ENCODE measurements at regions not wholly inside any gene's neighbourhood (a gene's known extent, or its start where the extent isn't known, plus 50 kb on each side); places are given as distances from the start of the nearest gene placed in this dataset.

DNA sequence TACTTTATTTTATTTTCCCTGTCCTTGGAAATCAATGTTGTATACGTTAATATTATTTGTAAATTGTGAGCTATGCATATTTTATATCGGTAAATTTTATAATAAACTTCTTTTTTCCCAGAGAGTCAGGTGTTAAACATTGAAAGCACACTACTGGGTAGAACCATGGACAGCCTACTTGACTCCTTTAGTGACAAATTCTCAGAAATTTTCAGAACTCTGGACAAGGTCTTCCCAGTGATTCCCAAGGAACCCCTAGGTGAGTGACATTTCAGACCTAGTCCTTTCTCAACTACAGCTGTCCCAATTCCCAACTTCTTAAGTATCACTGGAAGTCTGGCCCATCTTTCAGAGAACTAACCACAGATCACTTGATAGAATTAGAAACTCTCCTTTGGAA is 107.2 kb downstream of the RCN1 start:
- H3K27ac ChIP-seq = no peak overlapping the region
- no peaks in the 10 kb centered on the region for H3K27me3 ChIP-seq
- TF ChIP-seq POLR2A (IDR thresholded peaks at IDR 0.05) = no peak
- TF ChIP-seq CTCF (IDR thresholded peaks at IDR 0.05) = no peak
- no peak for DNase-seq
- no peaks in the 10 kb centered on the region for H3K9me3 ChIP-seq
- no peak overlapping the region for H3K4me3 ChIP-seq (replicated peaks in 1 of 3)
- intact Hi-C loops (cut with DNase I) = no loop called here
- 83 to 86% methylated on average over 2 of the region's 2 CpGs for WGBS, 2 donors
- no peaks in the 10 kb centered on the region for H3K36me3 ChIP-seq
- H3K4me1 ChIP-seq = no peaks in the 10 kb centered on the region

- H3K27ac ChIP-seq = no peak overlapping the region
- WGBS, 2 donors = 75% methylated on average over 19 of the region's 19 CpGs
- no peaks in the 10 kb centered on the region for H3K27me3 ChIP-seq
- intact Hi-C loops (cut with DNase I) = no loop called here
- H3K4me1 ChIP-seq = no peaks in the 10 kb centered on the region
- no peaks in the 10 kb centered on the region for H3K9me3 ChIP-seq
- TF ChIP-seq POLR2A (IDR thresholded peaks at IDR 0.05) = no peak
- no peak for TF ChIP-seq CTCF (IDR thresholded peaks at IDR 0.05)
- no peak overlapping the region for H3K4me3 ChIP-seq (replicated peaks in 1 of 3)
- H3K36me3 ChIP-seq = no peaks in the 10 kb centered on the region
- DNase-seq = no peak
These were observed 109.4 kb downstream of the RCN1 start for GRCh38 chr11:32200136-32200847.

GRCh38 chr11:32204751-32205150 is 113.9 kb downstream of the RCN1 start:
- Histone ChIP-seq H3K36me3 (no peaks in the 10 kb centered on the region), H3K27me3 (no peaks in the 10 kb centered on the region), H3K4me1 (no peaks in the 10 kb centered on the region), H3K9me3 (no peaks in the 10 kb centered on the region), H3K27ac (no peak overlapping the region), H3K4me3 (replicated peaks in 1 of 3) (no peak overlapping the region)
- WGBS, 2 donors = 90 to 92% methylated on average over 4 to 5 of the region's 5 CpGs
- no peak for DNase-seq
- intact Hi-C loops (cut with DNase I) = no loop called here
- TF ChIP-seq CTCF (IDR thresholded peaks at IDR 0.05) = no peak
- no peak for TF ChIP-seq POLR2A (IDR thresholded peaks at IDR 0.05)

DNA sequence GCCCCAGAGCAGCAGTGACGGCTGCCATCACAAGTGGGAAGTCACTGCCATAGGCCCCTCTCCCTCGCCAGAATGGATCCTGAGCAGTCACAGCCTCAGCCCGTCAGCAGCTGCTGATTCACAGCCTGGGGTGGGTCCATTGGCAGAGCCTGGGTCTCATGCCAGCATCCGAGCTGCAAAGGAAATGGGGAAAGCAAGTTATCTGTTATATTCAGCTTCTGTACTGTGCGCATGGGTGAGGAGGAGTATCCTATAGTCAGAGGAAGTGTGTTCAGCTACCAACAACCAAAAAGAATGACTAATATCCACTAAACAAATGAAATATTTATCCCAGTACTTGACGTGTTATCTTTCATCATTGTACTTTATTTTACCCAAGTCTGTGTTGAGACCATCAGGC is 119.7 kb downstream of the RCN1 start:
- Histone ChIP-seq H3K27ac (no peak overlapping the region), H3K9me3 (no peaks in the 10 kb centered on the region), H3K36me3 (no peaks in the 10 kb centered on the region), H3K4me3 (replicated peaks in 1 of 3) (no peak overlapping the region), H3K4me1 (no peaks in the 10 kb centered on the region), H3K27me3 (no peaks in the 10 kb centered on the region)
- intact Hi-C loops (cut with DNase I) = no loop called here
- 63 to 66% methylated on average over 3 to 4 of the region's 6 CpGs for WGBS, 2 donors
- TF ChIP-seq CTCF (IDR thresholded peaks at IDR 0.05) = no peak
- no peak for DNase-seq

GRCh38 chr11:32213223-32213622 is 122.3 kb downstream of the RCN1 start:
- H3K36me3 ChIP-seq = no peaks in the 10 kb centered on the region
- no peak for TF ChIP-seq CTCF (IDR thresholded peaks at IDR 0.05)
- TF ChIP-seq POLR2A (IDR thresholded peaks at IDR 0.05) = no peak
- H3K4me1 ChIP-seq = no peaks in the 10 kb centered on the region
- no peaks in the 10 kb centered on the region for H3K9me3 ChIP-seq
- 17 to 18% methylated on average over 5 of the region's 5 CpGs for WGBS, 2 donors
- H3K27me3 ChIP-seq = no peaks in the 10 kb centered on the region
- H3K27ac ChIP-seq = no peak overlapping the region
- H3K4me3 ChIP-seq (replicated peaks in 1 of 3) = no peak overlapping the region
- peak; percentile 67 to 82 for DNase-seq
- intact Hi-C loops (cut with DNase I) = no loop called here

Data from thyroid gland (tissue), 4 donors.